Loucy (cell line): ENCODE measurements at regions not wholly inside any gene's neighbourhood (a gene's known extent, or its start where the extent isn't known, plus 50 kb on each side); places are given as distances from the start of the nearest gene placed in this dataset.

ENCODE experiments used
- H2AFZ ChIP-seq: fragments of 200-600 bp; sonication (generic); 2 replicates; pipeline ENCODE4 v1.6.0; 2016; ENCODE audit warnings: antibody characterized with exemption, mild to moderate bottlenecking, low read length, moderate library complexity
- H3F3A ChIP-seq: fragments of 200-600 bp; 2 replicates; pipeline ENCODE4 v1.6.0; 2016; ENCODE audit warnings: antibody characterized with exemption, low read depth, mild to moderate bottlenecking
- H3K27me3 ChIP-seq: fragments of 200-600 bp; sonication (generic); 2 replicates; pipeline ENCODE4 v1.6.1; 2014; ENCODE audit warnings: low read length, mild to moderate bottlenecking; ENCODE audit not compliant: insufficient read depth, poor library complexity, severe bottlenecking
- H3K36me3 ChIP-seq: fragments of 200-600 bp; sonication (generic); 2 replicates; pipeline ENCODE4 v1.6.1; 2016; ENCODE audit warnings: low read length; ENCODE audit not compliant: insufficient read depth
- H3K4me1 ChIP-seq: fragments of 200-600 bp; sonication (generic); 2 replicates; pipeline ENCODE4 v1.5.1; 2014; ENCODE audit warnings: low read length, mild to moderate bottlenecking; ENCODE audit not compliant: insufficient read depth, poor library complexity, severe bottlenecking
- H3K4me2 ChIP-seq: fragments of 200-600 bp; sonication (generic); 2 replicates; pipeline ENCODE4 v1.6.0; 2014; ENCODE audit warnings: antibody characterized with exemption, low read length, low read depth, mild to moderate bottlenecking; ENCODE audit not compliant: poor library complexity, severe bottlenecking
- H3K4me3 ChIP-seq: fragments of 200-600 bp; sonication (generic); 2 replicates; pipeline ENCODE4 v1.5.1; 2014; ENCODE audit warnings: low read length, mild to moderate bottlenecking, mixed read lengths; ENCODE audit not compliant: poor library complexity, severe bottlenecking
- H3K79me2 ChIP-seq: fragments of 200-600 bp; sonication (generic); 2 replicates; pipeline ENCODE4 v1.6.1; 2014; ENCODE audit warnings: low read length; ENCODE audit not compliant: insufficient read depth
- H3K9ac ChIP-seq: fragments of 200-600 bp; sonication (generic); 2 replicates; pipeline ENCODE4 v1.6.0; 2014; ENCODE audit warnings: mild to moderate bottlenecking, low read depth, low read length, moderate library complexity; ENCODE audit not compliant: poor library complexity, severe bottlenecking
- H3K9me2 ChIP-seq: fragments of 200-600 bp; sonication (generic); replicated peaks from 2 replicates; pipeline ENCODE4 v1.6.1; 2016; ENCODE audit warnings: low read depth, low read length, mixed read lengths
- H3K9me3 ChIP-seq: fragments of 200-600 bp; sonication (generic); 2 replicates; pipeline ENCODE4 v1.6.1; 2014; ENCODE audit warnings: mild to moderate bottlenecking, antibody characterized with exemption, low read length, low read depth; ENCODE audit not compliant: insufficient read depth
- H4K20me1 ChIP-seq: fragments of 200-600 bp; sonication (generic); 2 replicates; pipeline ENCODE4 v1.6.0; 2014; ENCODE audit warnings: antibody characterized with exemption, low read length, mild to moderate bottlenecking; ENCODE audit not compliant: insufficient read depth, poor library complexity, severe bottlenecking
- EZH2phosphoT487 ChIP-seq: fragments of 200-600 bp; IDR thresholded peaks from 2 replicates; pipeline ENCODE4 v1.6.1; 2018; ENCODE audit warnings: antibody characterized with exemption, mild to moderate bottlenecking, moderate library complexity, borderline replicate concordance
- TF ChIP-seq, protein P1 (sequence below): fragments of 200-600 bp; sonication (generic); conservative IDR thresholded peaks from 2 replicates; pipeline ENCODE4 v1.5.1; 2014; ENCODE audit warnings: mild to moderate bottlenecking, antibody characterized with exemption, low read length

DNA sequence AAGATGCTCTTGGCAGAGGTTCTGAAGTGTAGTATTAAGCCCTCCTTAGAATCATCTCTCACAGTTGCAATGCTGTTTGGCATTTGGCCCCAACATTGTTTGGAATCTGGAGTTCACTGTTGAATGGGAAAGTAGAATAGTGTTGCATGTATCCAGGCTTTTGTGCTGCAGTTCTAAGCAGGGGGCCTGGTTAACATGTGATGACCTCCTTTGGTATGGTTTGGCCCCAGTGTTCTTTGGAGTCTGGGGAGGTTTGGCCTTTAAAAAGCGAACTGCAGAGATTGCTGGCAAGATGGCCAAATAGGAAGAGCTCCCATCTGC, 61.8 kb upstream of the PLD5 start:
- H3K79me2 ChIP-seq, result no peaks in the 10 kb centered on the region
- no peaks in the 10 kb centered on the region for H3K36me3 ChIP-seq
- no peaks in the 10 kb centered on the region for H4K20me1 ChIP-seq
- no peak overlapping the region for H3K4me2 ChIP-seq
- H3K9me2 ChIP-seq, result no peaks in the 10 kb centered on the region
- H3K9ac ChIP-seq, result no peak overlapping the region
- H3K4me3 ChIP-seq, result no peak overlapping the region
- TF ChIP-seq, protein P1, sequence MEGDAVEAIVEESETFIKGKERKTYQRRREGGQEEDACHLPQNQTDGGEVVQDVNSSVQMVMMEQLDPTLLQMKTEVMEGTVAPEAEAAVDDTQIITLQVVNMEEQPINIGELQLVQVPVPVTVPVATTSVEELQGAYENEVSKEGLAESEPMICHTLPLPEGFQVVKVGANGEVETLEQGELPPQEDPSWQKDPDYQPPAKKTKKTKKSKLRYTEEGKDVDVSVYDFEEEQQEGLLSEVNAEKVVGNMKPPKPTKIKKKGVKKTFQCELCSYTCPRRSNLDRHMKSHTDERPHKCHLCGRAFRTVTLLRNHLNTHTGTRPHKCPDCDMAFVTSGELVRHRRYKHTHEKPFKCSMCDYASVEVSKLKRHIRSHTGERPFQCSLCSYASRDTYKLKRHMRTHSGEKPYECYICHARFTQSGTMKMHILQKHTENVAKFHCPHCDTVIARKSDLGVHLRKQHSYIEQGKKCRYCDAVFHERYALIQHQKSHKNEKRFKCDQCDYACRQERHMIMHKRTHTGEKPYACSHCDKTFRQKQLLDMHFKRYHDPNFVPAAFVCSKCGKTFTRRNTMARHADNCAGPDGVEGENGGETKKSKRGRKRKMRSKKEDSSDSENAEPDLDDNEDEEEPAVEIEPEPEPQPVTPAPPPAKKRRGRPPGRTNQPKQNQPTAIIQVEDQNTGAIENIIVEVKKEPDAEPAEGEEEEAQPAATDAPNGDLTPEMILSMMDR, result no peak
- no peak for TF ChIP-seq EZH2phosphoT487
- H3K4me1 ChIP-seq, result no peaks in the 10 kb centered on the region
- H3K9me3 ChIP-seq, result no peaks in the 10 kb centered on the region
- no peaks in the 10 kb centered on the region for H3K27me3 ChIP-seq
- no peaks in the 10 kb centered on the region for H3F3A ChIP-seq
- no peak overlapping the region for H2AFZ ChIP-seq

GRCh38 chr1:242585616-242586359, 61.3 kb upstream of the PLD5 start:
- TF ChIP-seq EZH2phosphoT487, result no peak
- no peaks in the 10 kb centered on the region for H3K27me3 ChIP-seq
- no peak overlapping the region for H3K9ac ChIP-seq
- H4K20me1 ChIP-seq, result no peaks in the 10 kb centered on the region
- no peak overlapping the region for H2AFZ ChIP-seq
- no peaks in the 10 kb centered on the region for H3K9me2 ChIP-seq
- no peak overlapping the region for H3K4me2 ChIP-seq
- H3K36me3 ChIP-seq, result no peaks in the 10 kb centered on the region
- H3K9me3 ChIP-seq, result no peaks in the 10 kb centered on the region
- H3K4me1 ChIP-seq, result no peaks in the 10 kb centered on the region
- H3F3A ChIP-seq, result no peaks in the 10 kb centered on the region
- H3K79me2 ChIP-seq, result no peaks in the 10 kb centered on the region
- no peak overlapping the region for H3K4me3 ChIP-seq

- Histone ChIP-seq H3F3A (no peaks in the 10 kb centered on the region), H3K4me1 (no peaks in the 10 kb centered on the region), H3K4me2 (no peak overlapping the region), H3K27me3 (no peaks in the 10 kb centered on the region), H3K4me3 (no peak overlapping the region), H3K9me3 (no peaks in the 10 kb centered on the region), H4K20me1 (no peaks in the 10 kb centered on the region), H2AFZ (no peak overlapping the region), H3K79me2 (no peaks in the 10 kb centered on the region), H3K9me2 (no peaks in the 10 kb centered on the region), H3K36me3 (no peaks in the 10 kb centered on the region), H3K9ac (no peak overlapping the region)
- TF ChIP-seq, protein P1, result no peak
- no peak for TF ChIP-seq EZH2phosphoT487
Observed at GRCh38 chr1:242582669-242583068, 58.2 kb upstream of the PLD5 start.
